SIG-M5 treated with dmso at 0.1 percent for 504 hours (cell line): ENCODE measurements at regions not wholly inside any gene's neighbourhood (a gene's known extent, or its start where the extent isn't known, plus 50 kb on each side); places are given as distances from the start of the nearest gene placed in this dataset.
"Not testable (repeated sequence)": the region's sequence is repeated elsewhere in the genome, so short reads cannot be mapped to it uniquely, and the experiment has no call there.

Experiments used
- DNase-seq: peaks from one replicate; lab custom pipeline; 2025; ENCODE audit not compliant: unreplicated experiment; lab: John Stamatoyannopoulos, UW

GRCh38 chr5:75847561-75848021, 130.4 kb upstream of the POC5 start:
- DNase-seq, result peak; percentile 85

- no peak for DNase-seq
These were observed 127.1 kb upstream of the POC5 start for GRCh38 chr5:75844301-75844700.

- DNase-seq, result no peak
These were observed 126.1 kb upstream of the POC5 start for GRCh38 chr5:75843319-75843718.

- no peak for DNase-seq
These were observed 122.3 kb upstream of the POC5 start for GRCh38 chr5:75839547-75839946.

- DNase-seq, result no peak
These were observed 120.1 kb upstream of the POC5 start for GRCh38 chr5:75837258-75837841.

- no peak for DNase-seq
These were observed 114.3 kb upstream of the POC5 start for GRCh38 chr5:75831561-75831960.

GRCh38 chr5:75828029-75828428, 110.8 kb upstream of the POC5 start:
- no peak for DNase-seq

GRCh38 chr5:75824323-75824722, 107.1 kb upstream of the POC5 start:
- DNase-seq, result no peak

- no peak for DNase-seq
These were observed 106.6 kb upstream of the POC5 start for GRCh38 chr5:75823811-75824210.

GRCh38 chr5:75818661-75819060, 101.4 kb upstream of the POC5 start:
- DNase-seq, result no peak

- DNase-seq, result not testable (repeated sequence)
These were observed 82.5 kb upstream of the POC5 start for GRCh38 chr5:75799695-75800094.

- not testable (repeated sequence) for DNase-seq
These were observed 52.1 kb upstream of the POC5 start for GRCh38 chr5:75769338-75769737.
